ENCODE measurements at regions not wholly inside any gene's neighbourhood (a gene's known extent, or its start where the extent isn't known, plus 50 kb on each side); places are given as distances from the start of the nearest gene placed in this dataset.
"Not testable (repeated sequence)": the region's sequence is repeated elsewhere in the genome, so short reads cannot be mapped to it uniquely, and the experiment has no call there.

DNA sequence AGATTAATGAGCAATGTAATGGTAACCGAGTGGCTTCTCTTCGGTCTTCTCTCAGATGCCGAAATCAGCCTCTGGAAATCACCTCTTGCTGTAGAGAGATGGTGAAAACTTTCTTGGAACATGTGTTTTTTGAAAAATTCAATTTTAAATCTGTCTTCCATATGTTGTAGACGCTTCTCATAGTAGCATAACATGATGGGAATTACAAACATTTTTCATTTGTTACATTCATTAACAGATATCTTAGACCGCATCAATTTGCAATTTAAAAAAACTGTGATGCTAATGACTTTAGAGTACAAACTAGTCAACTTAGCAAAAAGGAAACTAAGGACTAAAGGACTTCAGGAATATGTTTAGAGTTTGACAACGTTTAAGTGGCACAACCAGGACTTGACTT lies 275.2 kb downstream of the ASXL3 start:
- DNase-seq, result no peak

GRCh38 chr18:33851546-33852078 lies 273.6 kb downstream of the ASXL3 start:
- no peak for DNase-seq

DNA sequence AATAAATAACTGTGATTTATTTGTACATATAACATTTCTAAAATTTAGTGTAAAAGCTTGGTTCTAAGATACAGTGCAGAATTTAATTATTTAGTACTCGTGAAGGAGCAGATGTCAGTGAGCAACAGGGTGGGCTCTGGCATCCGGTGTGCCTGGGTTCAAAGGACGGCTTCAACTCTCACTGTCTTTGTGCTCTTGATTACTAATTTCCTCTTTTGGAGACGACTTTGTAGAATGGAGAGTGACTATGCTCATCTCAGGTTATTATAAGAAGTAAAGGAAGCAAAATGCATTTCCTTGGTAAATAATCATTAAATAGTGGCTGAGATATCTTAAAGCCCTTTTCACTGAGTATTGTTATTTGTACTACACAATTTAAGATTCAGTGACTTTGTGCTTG lies 271.7 kb downstream of the ASXL3 start:
- DNase-seq, result no peak

GRCh38 chr18:33844232-33844631 lies 266.2 kb downstream of the ASXL3 start:
- no peak for DNase-seq

- DNase-seq, result no peak
These were observed 263.4 kb downstream of the ASXL3 start for GRCh38 chr18:33841221-33841967.

GRCh38 chr18:33840212-33840593 lies 262.2 kb downstream of the ASXL3 start:
- DNase-seq, result no peak

- DNase-seq, result no peak
These were observed 261.6 kb downstream of the ASXL3 start for GRCh38 chr18:33839452-33840211.

DNA sequence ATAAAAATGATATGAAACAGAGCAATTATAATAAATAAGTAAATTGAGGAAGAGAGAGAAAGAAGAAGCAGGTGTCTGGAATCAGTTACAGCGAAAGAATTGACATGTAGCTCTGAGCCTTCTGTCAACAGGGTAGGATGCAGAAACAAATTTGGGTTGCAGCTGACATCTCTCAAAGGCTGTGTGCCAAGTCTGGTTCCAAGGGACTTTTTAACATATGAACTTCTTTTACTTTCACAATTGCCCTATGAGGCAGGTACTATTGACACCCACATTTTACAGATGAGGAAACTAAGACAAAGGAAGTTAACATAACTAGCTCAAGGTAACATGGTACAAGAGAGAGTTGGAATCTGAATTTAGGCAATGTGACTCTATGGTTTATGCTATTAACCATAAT lies 260.0 kb downstream of the ASXL3 start:
- no peak for DNase-seq

- DNase-seq, result no peak
These were observed 259.2 kb downstream of the ASXL3 start for GRCh38 chr18:33837191-33837590.

DNA sequence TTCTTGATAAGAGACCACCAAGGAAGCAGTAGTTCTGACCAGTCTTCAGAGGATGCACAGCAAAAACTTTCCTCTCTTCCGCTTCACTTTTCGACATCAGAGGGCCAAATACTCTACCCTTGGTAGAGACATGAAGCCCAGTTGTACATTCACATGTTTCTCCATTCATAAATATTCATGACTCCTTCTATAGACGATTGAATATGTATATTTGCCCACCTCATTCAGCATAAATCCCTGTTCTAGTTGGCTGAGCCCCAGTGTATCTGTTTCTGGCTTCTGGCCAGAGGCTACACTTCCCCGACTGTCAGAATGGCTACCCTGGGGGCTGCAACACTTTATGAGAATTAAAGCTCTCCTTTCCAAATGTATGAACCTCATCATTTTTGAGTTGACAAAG lies 258.5 kb downstream of the ASXL3 start:
- no peak for DNase-seq

DNA sequence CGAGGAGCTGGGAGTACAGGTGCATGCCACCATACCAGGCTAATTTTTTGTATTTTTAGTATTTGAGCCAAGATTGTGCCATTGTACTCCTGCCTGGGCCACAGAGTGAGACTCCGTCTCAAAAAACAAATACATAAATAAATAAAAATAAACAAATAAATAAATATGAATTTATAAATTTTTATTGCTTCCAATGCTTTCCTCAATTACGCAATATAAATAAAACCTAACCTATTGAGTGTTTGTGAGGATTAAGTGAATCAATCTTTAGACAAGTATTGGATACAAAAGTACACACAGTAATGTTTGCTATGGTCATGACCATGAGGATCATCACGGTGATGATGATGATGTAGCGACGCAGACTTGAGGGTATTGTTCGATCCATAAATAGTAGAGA lies 257.4 kb downstream of the ASXL3 start:
- DNase-seq, result no peak

- no peak for DNase-seq
These were observed 255.8 kb downstream of the ASXL3 start for GRCh38 chr18:33833842-33834241.

- no peak for DNase-seq
These were observed 253.4 kb downstream of the ASXL3 start for GRCh38 chr18:33831424-33831823.

DNA sequence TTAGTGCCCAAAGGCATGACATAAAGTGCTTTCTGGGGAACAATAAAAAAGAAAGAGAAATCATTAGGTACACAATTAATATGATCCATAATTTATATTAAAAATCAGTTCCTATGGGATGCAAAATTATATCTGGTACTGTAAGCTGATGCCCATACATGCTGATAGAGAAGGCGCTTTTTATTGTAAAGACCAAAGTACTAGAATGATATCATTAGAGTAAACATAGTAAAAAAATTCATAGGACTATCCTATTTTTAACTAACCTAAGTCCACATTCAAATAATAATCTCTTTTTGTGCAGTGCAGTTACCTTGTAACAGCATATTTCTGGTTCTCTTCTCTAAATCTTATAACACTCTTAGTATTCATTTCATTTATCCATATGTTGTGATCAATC lies 252.2 kb downstream of the ASXL3 start:
- DNase-seq, result no peak

DNA sequence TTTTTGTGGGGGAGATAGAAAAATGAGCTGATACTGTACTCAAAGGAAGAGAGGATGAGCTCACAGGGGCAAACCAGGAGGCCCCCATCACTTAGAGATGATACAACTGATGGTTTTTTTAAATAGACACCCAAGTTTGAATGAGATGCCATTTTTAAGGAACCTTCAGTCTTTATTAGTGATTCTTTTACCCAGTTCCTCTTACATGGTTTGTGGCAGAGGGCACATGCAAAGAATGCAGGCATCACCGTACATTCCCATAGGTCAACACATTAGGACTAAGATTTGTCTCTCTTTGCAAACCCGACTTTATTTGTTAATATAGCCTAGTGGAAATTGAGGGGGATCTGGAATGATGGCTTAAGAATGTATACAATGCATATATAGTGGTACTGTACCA lies 250.9 kb downstream of the ASXL3 start:
- no peak for DNase-seq

DNA sequence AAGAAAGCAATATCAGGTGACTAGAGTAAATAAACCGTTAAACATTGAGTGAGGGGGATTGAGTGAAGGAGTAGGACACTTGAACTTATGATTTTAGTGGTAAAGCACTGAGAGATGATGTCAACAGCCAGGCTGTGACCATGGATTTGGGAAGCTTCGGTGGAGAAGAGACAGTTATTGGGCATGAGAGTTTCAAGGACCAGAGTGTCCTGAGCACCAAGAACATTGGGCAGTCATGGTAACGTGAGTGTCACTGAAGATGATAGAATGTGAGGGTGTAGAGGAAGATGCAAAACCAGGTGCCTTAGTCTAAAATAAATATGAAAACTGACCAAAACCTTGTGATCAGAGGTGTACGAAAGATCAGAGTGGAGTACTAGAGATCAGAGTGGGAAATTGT lies 248.1 kb downstream of the ASXL3 start:
- no peak for DNase-seq

- DNase-seq, result no peak
These were observed 243.5 kb downstream of the ASXL3 start for GRCh38 chr18:33821503-33821902.

DNA sequence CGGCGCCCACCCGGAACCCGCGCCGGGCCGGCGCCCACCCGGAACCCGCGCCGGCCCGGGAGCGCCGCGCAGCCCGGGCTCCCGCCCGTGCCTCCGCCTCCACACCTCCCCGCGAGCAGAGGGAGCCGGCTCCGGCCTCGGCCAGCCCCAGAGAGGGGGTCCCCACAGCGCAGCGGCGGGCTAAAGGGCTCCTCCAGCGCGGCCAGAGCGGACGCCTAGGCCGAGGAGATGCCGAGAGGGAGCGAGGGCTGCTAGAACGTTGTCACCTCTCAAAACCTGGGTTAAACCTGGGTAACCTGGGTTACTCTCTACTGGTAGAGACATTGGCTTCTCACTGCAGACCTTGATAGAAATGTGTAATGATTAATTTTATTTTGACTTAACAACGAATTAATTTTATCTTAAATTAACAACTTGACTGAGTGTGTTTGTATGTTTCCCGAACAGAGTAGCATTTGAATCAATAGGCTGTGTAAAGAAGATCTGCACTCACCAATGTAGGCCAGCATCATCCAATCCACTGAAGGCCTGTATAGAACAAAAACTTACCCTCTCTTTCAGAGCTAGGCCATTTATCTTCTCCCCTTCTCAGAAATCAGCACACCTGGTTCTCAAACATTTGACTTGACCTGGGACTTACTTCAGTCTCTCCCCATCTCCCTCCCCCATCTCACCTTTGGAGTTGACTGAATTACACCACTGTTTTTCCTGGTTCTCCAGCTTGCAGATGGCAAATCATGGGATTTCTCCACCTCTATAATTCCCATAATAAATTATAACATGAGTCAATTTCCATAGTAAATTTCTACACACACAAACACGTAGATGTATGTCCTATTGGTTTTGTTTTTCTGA lies 242.7 kb downstream of the ASXL3 start:
- no peak for DNase-seq

GRCh38 chr18:33819692-33820343 lies 241.8 kb downstream of the ASXL3 start:
- not testable (repeated sequence) for DNase-seq

DNA sequence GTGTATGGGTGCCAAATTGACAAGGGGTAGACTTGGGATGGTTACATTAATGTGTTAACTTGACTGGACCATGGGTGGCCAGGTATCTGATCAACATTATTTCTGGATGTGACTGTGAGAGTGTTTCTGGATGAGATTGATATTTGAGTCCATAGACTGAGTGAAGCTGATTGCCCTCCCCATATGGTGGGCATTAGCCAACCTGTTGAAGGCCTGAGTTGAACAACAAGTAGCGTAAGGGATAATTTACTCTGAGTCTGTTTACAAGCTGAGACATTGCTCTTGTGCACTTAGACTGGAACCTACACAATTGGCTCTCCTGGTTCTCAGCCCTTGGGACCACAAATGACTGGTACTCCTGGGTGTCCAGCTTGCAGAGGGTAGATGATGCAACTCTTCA lies 240.1 kb downstream of the ASXL3 start:
- no peak for DNase-seq

DNA sequence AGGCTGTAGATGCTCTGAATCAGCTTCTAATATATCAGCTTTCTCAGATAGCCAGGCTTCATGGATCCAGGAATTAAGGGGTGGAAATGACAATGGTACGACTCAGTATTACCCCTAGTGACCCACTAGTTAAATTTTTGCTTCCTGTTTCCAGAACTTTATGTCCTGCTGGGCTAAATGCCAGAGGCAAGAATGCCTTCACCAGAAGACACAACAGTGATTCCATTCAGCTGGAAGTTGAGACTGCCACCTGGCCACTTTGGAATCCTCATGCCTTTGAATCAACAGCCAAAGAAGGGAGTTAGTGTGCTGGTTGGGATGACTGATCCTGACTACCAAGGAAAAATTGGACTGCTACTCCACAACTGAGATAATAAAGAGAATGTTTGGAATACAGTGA lies 239.1 kb downstream of the ASXL3 start:
- DNase-seq, result no peak

DNA sequence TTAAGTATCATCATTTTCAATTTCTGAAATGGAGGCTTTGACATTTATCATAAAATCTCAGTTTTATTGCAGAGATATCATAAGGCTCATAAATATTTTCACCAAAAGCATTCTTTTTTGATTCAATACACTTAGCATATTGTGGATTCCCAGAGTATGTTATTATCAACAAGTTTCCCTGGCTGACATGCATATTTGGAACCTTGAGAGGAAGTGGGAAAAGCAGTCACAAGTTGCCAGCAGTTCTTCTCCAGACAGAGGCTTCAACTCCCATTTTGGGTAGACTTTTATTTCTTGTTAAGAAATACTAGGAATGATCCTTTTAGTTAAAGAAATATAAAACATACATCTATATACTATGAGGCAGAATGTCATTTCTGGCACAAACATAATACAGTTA lies 236.5 kb downstream of the ASXL3 start:
- no peak for DNase-seq

- DNase-seq, result no peak
These were observed 234.2 kb downstream of the ASXL3 start for GRCh38 chr18:33812186-33812585.
